H9 (cell line): ENCODE measurements at regions not wholly inside any gene's neighbourhood (a gene's known extent, or its start where the extent isn't known, plus 50 kb on each side); places are given as distances from the start of the nearest gene placed in this dataset.

Experiments
- DNase-seq: peaks from one replicate; pipeline ENCODE4 v3.0.0-alpha.2; 2017
- H2AFZ ChIP-seq: one replicate; pipeline ENCODE4 v1.6.1; 2013; ENCODE audit warnings: mild to moderate bottlenecking, low read length, control low read depth, moderate library complexity
- H2AK5ac ChIP-seq: 2 replicates; pipeline ENCODE4 v1.6.1; 2013; ENCODE audit warnings: low read length, control low read depth, mixed read lengths; ENCODE audit not compliant: insufficient read length
- H2BK120ac ChIP-seq: one replicate; pipeline ENCODE4 v1.6.1; 2013; ENCODE audit warnings: low read depth, mild to moderate bottlenecking, low read length, control low read depth, inconsistent platforms; ENCODE audit not compliant: poor library complexity, severe bottlenecking
- H2BK12ac ChIP-seq: 2 replicates; pipeline ENCODE4 v1.6.1; 2013; ENCODE audit warnings: low read length, control low read depth, mixed read lengths, low read depth; ENCODE audit not compliant: insufficient read length
- H2BK15ac ChIP-seq: 2 replicates; pipeline ENCODE4 v1.6.1; 2013; ENCODE audit warnings: low read depth, low read length, control low read depth
- H2BK20ac ChIP-seq: one replicate; pipeline ENCODE4 v1.6.1; 2013; ENCODE audit warnings: low read depth, mild to moderate bottlenecking, low read length, control low read depth, inconsistent platforms; ENCODE audit not compliant: poor library complexity, severe bottlenecking
- H2BK5ac ChIP-seq: 2 replicates; pipeline ENCODE4 v1.6.1; 2013; ENCODE audit warnings: low read length, control low read depth, mixed read lengths; ENCODE audit not compliant: insufficient read length
- H3K14ac ChIP-seq: 2 replicates; pipeline ENCODE4 v1.6.1; 2013; ENCODE audit warnings: low read length, control low read depth; ENCODE audit not compliant: insufficient read depth
- H3K18ac ChIP-seq: 2 replicates; pipeline ENCODE4 v1.6.1; 2013; ENCODE audit warnings: low read depth, mild to moderate bottlenecking, mixed read lengths, low read length, control low read depth; ENCODE audit not compliant: insufficient read length
- H3K23ac ChIP-seq: 2 replicates; pipeline ENCODE4 v1.6.1; 2013; ENCODE audit warnings: low read length, control low read depth, mixed read lengths, low read depth; ENCODE audit not compliant: insufficient read length
- H3K23me2 ChIP-seq: 2 replicates; pipeline ENCODE4 v1.6.1; 2013; ENCODE audit warnings: low read depth, mild to moderate bottlenecking, mixed read lengths, low read length, control low read depth; ENCODE audit not compliant: insufficient read length, poor library complexity, severe bottlenecking
- H3K27ac ChIP-seq: 2 replicates; pipeline ENCODE4 v1.5.1; 2013; ENCODE audit warnings: low read length, control low read depth, mixed read lengths, low read depth; ENCODE audit not compliant: insufficient read length
- H3K27me3 ChIP-seq: 2 replicates; pipeline ENCODE4 v1.6.1; 2013; ENCODE audit warnings: low read length, control low read depth, inconsistent platforms; ENCODE audit not compliant: insufficient read depth
- H3K4ac ChIP-seq: 2 replicates; pipeline ENCODE4 v1.6.1; 2013; ENCODE audit warnings: low read depth, mild to moderate bottlenecking, control low read depth, inconsistent platforms, low read length, moderate library complexity
- H3K4me1 ChIP-seq: 2 replicates; pipeline ENCODE4 v1.6.1; 2013; ENCODE audit warnings: low read length, control low read depth, inconsistent platforms; ENCODE audit not compliant: insufficient read depth
- H3K4me2 ChIP-seq: 2 replicates; pipeline ENCODE4 v1.6.1; 2013; ENCODE audit warnings: low read length, control low read depth, mixed read lengths; ENCODE audit not compliant: insufficient read length, insufficient read depth
- H3K56ac ChIP-seq: 2 replicates; pipeline ENCODE4 v1.6.1; 2013; ENCODE audit warnings: low read depth, mild to moderate bottlenecking, mixed read lengths, low read length, control low read depth; ENCODE audit not compliant: insufficient read length
- H3K79me1 ChIP-seq: 2 replicates; pipeline ENCODE4 v1.6.1; 2013; ENCODE audit warnings: low read depth, mild to moderate bottlenecking, moderate library complexity, low read length, control low read depth, inconsistent platforms; ENCODE audit not compliant: insufficient read depth, poor library complexity, severe bottlenecking
- H3K79me2 ChIP-seq: 2 replicates; pipeline ENCODE4 v1.6.1; 2013; ENCODE audit warnings: low read length, control low read depth, inconsistent platforms; ENCODE audit not compliant: insufficient read depth
- H3K9ac ChIP-seq: 2 replicates; pipeline ENCODE4 v1.6.1; 2013; ENCODE audit warnings: low read length, control low read depth, mixed read lengths; ENCODE audit not compliant: insufficient read length; ENCODE audit errors: extremely low read depth
- H3K9me3 ChIP-seq: one replicate; pipeline ENCODE4 v1.6.1; 2013; ENCODE audit warnings: low read depth, low read length, inconsistent platforms; ENCODE audit not compliant: control insufficient read depth
- H3T11ph ChIP-seq: one replicate; pipeline ENCODE4 v1.6.1; 2013; ENCODE audit warnings: mild to moderate bottlenecking, low read length, control low read depth, inconsistent platforms
- H4K20me1 ChIP-seq: one replicate; pipeline ENCODE4 v1.6.1; 2013; ENCODE audit not compliant: control insufficient read depth, insufficient read length, insufficient read depth
- H4K5ac ChIP-seq: 2 replicates; pipeline ENCODE4 v1.6.1; 2013; ENCODE audit warnings: low read depth, mild to moderate bottlenecking, mixed read lengths, low read length, control low read depth; ENCODE audit not compliant: insufficient read length
- H4K8ac ChIP-seq: replicated peaks from 2 replicates; pipeline ENCODE4 v1.6.1; 2013; ENCODE audit warnings: low read length, control low read depth, mixed read lengths, low read depth; ENCODE audit not compliant: insufficient read length
- H4K91ac ChIP-seq: 2 replicates; pipeline ENCODE4 v1.6.1; 2013; ENCODE audit warnings: low read depth, mild to moderate bottlenecking, moderate library complexity, mixed read lengths, low read length, control low read depth; ENCODE audit not compliant: insufficient read length
- H3K27ac Mint-ChIP-seq, 3 experiments: 2 replicates in 2 of 3; 3 replicates in 1 of 3; pipeline ENCODE4 v1.8.0; 2020 to 2021; ENCODE audit warnings: mixed read lengths in 3 of 3, mild to moderate bottlenecking in 1 of 3, moderate library complexity in 1 of 3
- H3K27me3 Mint-ChIP-seq: 2 replicates; pipeline ENCODE4 v1.8.0; 2021; ENCODE audit warnings: low read depth, mild to moderate bottlenecking, moderate library complexity, mixed read lengths
- H3K36me3 Mint-ChIP-seq, 3 experiments: 2 replicates in 2 of 3; 3 replicates in 1 of 3; pipeline ENCODE4 v1.8.0; 2020 to 2021; ENCODE audit warnings: low read depth in 3 of 3, mixed read lengths in 3 of 3; ENCODE audit not compliant: insufficient read depth in 1 of 3
- H3K4me1 Mint-ChIP-seq, 2 experiments: 2 replicates each; pipeline ENCODE4 v1.8.0; 2020; ENCODE audit warnings: mixed read lengths in 2 of 2
- H3K4me3 Mint-ChIP-seq, 2 experiments: 2 replicates in 1 of 2; 3 replicates in 1 of 2; pipeline ENCODE4 v1.8.0; 2020 to 2021; ENCODE audit warnings: mild to moderate bottlenecking in 2 of 2, mixed read lengths in 2 of 2, moderate library complexity in 1 of 2
- H3K9me3 Mint-ChIP-seq, 2 experiments: 2 replicates in 1 of 2; 3 replicates in 1 of 2; pipeline ENCODE4 v1.8.0; 2020; ENCODE audit warnings: mild to moderate bottlenecking in 2 of 2, mixed read lengths in 2 of 2, moderate library complexity in 1 of 2
- CTCF ChIP-seq: fragments of 200-600 bp; sonication (generic); conservative IDR thresholded peaks from 3 replicates; pipeline ENCODE4 v1.8.0; 2021; ENCODE audit warnings: antibody characterized with exemption, mild to moderate bottlenecking
- WGBS: extraction: QIAGEN DNeasy Blood & Tissue Kit; methylation state at CpG from one replicate; pipeline ENCODE4 v1.1.7; 2013; ENCODE audit warnings: missing lambda C conversion rate, low lambda C conversion rate, mixed read lengths; ENCODE audit not compliant: insufficient read length; ENCODE audit errors: extremely low coverage; 5-methylcytosine and 5-hydroxymethylcytosine counted together

GRCh38 chr15:91523596-91523995 is 329.9 kb upstream of the SLCO3A1 start:
- Histone ChIP-seq H3K79me1 (no peaks in the 10 kb centered on the region), H2AK5ac (no peak overlapping the region), H4K8ac (no peak overlapping the region), H3K27me3 (no peaks in the 10 kb centered on the region), H3K14ac (no peak overlapping the region), H3K18ac (no peak overlapping the region), H3K23ac (no peak overlapping the region), H3K79me2 (no peaks in the 10 kb centered on the region), H3K4me1 (no peaks in the 10 kb centered on the region), H4K20me1 (no peaks in the 10 kb centered on the region), H3T11ph (no peak overlapping the region), H2BK20ac (no peak overlapping the region), H3K4ac (no peak overlapping the region), H2BK5ac (no peak overlapping the region), H3K9me3 (no peaks in the 10 kb centered on the region), H4K5ac (no peak overlapping the region), H2BK120ac (no peak overlapping the region), H2BK15ac (no peak overlapping the region), H2AFZ (no peak overlapping the region), H3K27ac (no peak overlapping the region), H2BK12ac (no peak overlapping the region), H3K56ac (no peak overlapping the region), H3K9ac (no peak overlapping the region), H4K91ac (no peak overlapping the region), H3K4me2 (no peak overlapping the region), H3K23me2 (no peaks in the 10 kb centered on the region)
- Mint-ChIP-seq H3K4me1 (peaks cover 0 to 5% of the 10 kb centered on the region in 2 experiments; a peak in 1 of 4 replicates), H3K27ac (no peak overlapping the region), H3K36me3 (peaks cover 4 to 18% (median 4%) of the 10 kb centered on the region in 3 experiments; a peak in 3 of 7 replicates), H3K4me3 (no peak overlapping the region), H3K9me3 (peaks cover 18 to 30% of the 10 kb centered on the region in 2 experiments), H3K27me3 (no peaks in the 10 kb centered on the region)
- no peak for TF ChIP-seq CTCF
- no peak for DNase-seq
- no CpG with 5 or more reads among the region's 1 CpG for WGBS
